Activated CD4-positive, alpha-beta T cell treated with anti-CD3 and anti-CD28 coated beads, Interleukin-2, amount 50 U/mL, for 1 hour (primary cell): ENCODE measurements at regions not wholly inside any gene's neighbourhood (a gene's known extent, or its start where the extent isn't known, plus 50 kb on each side); places are given as distances from the start of the nearest gene placed in this dataset.

Source experiments
- DNase-seq: peaks from one replicate; pipeline ENCODE4 v3.0.0-alpha.2; 2020

GRCh38 chr9:119596703-119597102, 227.5 kb upstream of the BRINP1 start:
- DNase-seq = no peak

GRCh38 chr9:119588874-119589744, 219.9 kb upstream of the BRINP1 start:
- no peak for DNase-seq

GRCh38 chr9:119577881-119578280, 208.6 kb upstream of the BRINP1 start:
- DNase-seq = no peak

GRCh38 chr9:119559986-119560385, 190.8 kb upstream of the BRINP1 start:
- DNase-seq = no peak

- no peak for DNase-seq
Measured at GRCh38 chr9:119559056-119559455, 189.8 kb upstream of the BRINP1 start.

GRCh38 chr9:119556129-119556875, 187.1 kb upstream of the BRINP1 start:
- peak; percentile 7 for DNase-seq

GRCh38 chr9:119544492-119544891, 175.3 kb upstream of the BRINP1 start:
- no peak for DNase-seq

GRCh38 chr9:119537138-119537537, 167.9 kb upstream of the BRINP1 start:
- no peak for DNase-seq

- DNase-seq = no peak
Measured at GRCh38 chr9:119533504-119533903, 164.3 kb upstream of the BRINP1 start.

GRCh38 chr9:119526698-119527097, 157.5 kb upstream of the BRINP1 start:
- DNase-seq = no peak

- DNase-seq = no peak
Measured at GRCh38 chr9:119523508-119523907, 154.3 kb upstream of the BRINP1 start.

- DNase-seq = no peak
Measured at GRCh38 chr9:119522381-119522780, 153.1 kb upstream of the BRINP1 start.

GRCh38 chr9:119509291-119509905, 140.2 kb upstream of the BRINP1 start:
- no peak for DNase-seq

- DNase-seq = no peak
Measured at GRCh38 chr9:119501374-119501773, 132.1 kb upstream of the BRINP1 start.

GRCh38 chr9:119500072-119500771, 131.0 kb upstream of the BRINP1 start:
- no peak for DNase-seq

- no peak for DNase-seq
Measured at GRCh38 chr9:119487118-119487827, 118.0 kb upstream of the BRINP1 start.

GRCh38 chr9:119483153-119483552, 113.9 kb upstream of the BRINP1 start:
- DNase-seq = no peak

GRCh38 chr9:119477197-119477596, 108.0 kb upstream of the BRINP1 start:
- no peak for DNase-seq

- DNase-seq = no peak
Measured at GRCh38 chr9:119458068-119458467, 88.8 kb upstream of the BRINP1 start.

- no peak for DNase-seq
Measured at GRCh38 chr9:119453980-119454379, 84.7 kb upstream of the BRINP1 start.

GRCh38 chr9:119453490-119453911, 84.3 kb upstream of the BRINP1 start:
- no peak for DNase-seq

GRCh38 chr9:119451426-119451825, 82.2 kb upstream of the BRINP1 start:
- no peak for DNase-seq
